NCI-H128 (cell line): ENCODE measurements at regions not wholly inside any gene's neighbourhood (a gene's known extent, or its start where the extent isn't known, plus 50 kb on each side); places are given as distances from the start of the nearest gene placed in this dataset.
"Not testable (repeated sequence)": the region's sequence is repeated elsewhere in the genome, so short reads cannot be mapped to it uniquely, and the experiment has no call there.

Source experiments
- DNase-seq: peaks from one replicate; lab custom pipeline; 2025; ENCODE audit not compliant: unreplicated experiment; lab: John Stamatoyannopoulos, UW

- DNase-seq: no peak
These were observed 413.0 kb upstream of the CDH9 start for GRCh38 chr5:27451377-27451776.

- DNase-seq: no peak
These were observed 412.2 kb upstream of the CDH9 start for GRCh38 chr5:27450607-27451006.

- not testable (repeated sequence) for DNase-seq
These were observed 401.0 kb upstream of the CDH9 start for GRCh38 chr5:27439383-27439782.

- no peak for DNase-seq
These were observed 399.3 kb upstream of the CDH9 start for GRCh38 chr5:27437594-27438200.

GRCh38 chr5:27434335-27434734 lies 395.9 kb upstream of the CDH9 start:
- DNase-seq: no peak

GRCh38 chr5:27414099-27414498 lies 375.7 kb upstream of the CDH9 start:
- no peak for DNase-seq

GRCh38 chr5:27412384-27412783 lies 374.0 kb upstream of the CDH9 start:
- DNase-seq: no peak

GRCh38 chr5:27406020-27406419 lies 367.6 kb upstream of the CDH9 start:
- DNase-seq: no peak

GRCh38 chr5:27403243-27403882 lies 365.0 kb upstream of the CDH9 start:
- DNase-seq: no peak

- no peak for DNase-seq
These were observed 364.4 kb upstream of the CDH9 start for GRCh38 chr5:27402828-27403227.

- DNase-seq: no peak
These were observed 358.6 kb upstream of the CDH9 start for GRCh38 chr5:27396998-27397397.

GRCh38 chr5:27392716-27393115 lies 354.3 kb upstream of the CDH9 start:
- no peak for DNase-seq

GRCh38 chr5:27389696-27390095 lies 351.3 kb upstream of the CDH9 start:
- no peak for DNase-seq

- no peak for DNase-seq
These were observed 350.4 kb upstream of the CDH9 start for GRCh38 chr5:27388755-27389154.

- no peak for DNase-seq
These were observed 349.2 kb upstream of the CDH9 start for GRCh38 chr5:27387535-27388073.

GRCh38 chr5:27381686-27382085 lies 343.3 kb upstream of the CDH9 start:
- DNase-seq: no peak

- no peak for DNase-seq
These were observed 339.2 kb upstream of the CDH9 start for GRCh38 chr5:27377626-27378025.

- no peak for DNase-seq
These were observed 315.6 kb upstream of the CDH9 start for GRCh38 chr5:27353970-27354369.

GRCh38 chr5:27353540-27353939 lies 315.2 kb upstream of the CDH9 start:
- no peak for DNase-seq

GRCh38 chr5:27341342-27341741 lies 303.0 kb upstream of the CDH9 start:
- DNase-seq: no peak

- DNase-seq: no peak
These were observed 298.4 kb upstream of the CDH9 start for GRCh38 chr5:27336817-27337216.

- DNase-seq: no peak
These were observed 290.1 kb upstream of the CDH9 start for GRCh38 chr5:27328480-27328879.

- no peak for DNase-seq
These were observed 287.1 kb upstream of the CDH9 start for GRCh38 chr5:27325513-27325912.
